ENCODE measurements at regions not wholly inside any gene's neighbourhood (a gene's known extent, or its start where the extent isn't known, plus 50 kb on each side); places are given as distances from the start of the nearest gene placed in this dataset.

GRCh38 chr2:58541511-58541910, 300.4 kb upstream of the FANCL start:
- H3K4me1 Mint-ChIP-seq = no peaks in the 10 kb centered on the region
- Histone ChIP-seq H3K27me3 (replicated peaks in 1 of 4; ENCODE audit: control extremely low read depth in 1 of 4, control insufficient read depth in 3 of 4, insufficient read depth in 4 of 4, low read length in 3 of 4) (no peaks in the 10 kb centered on the region), H3K79me2 (ENCODE audit: control insufficient read depth, insufficient read depth, low read length) (no peaks in the 10 kb centered on the region), H3K9me3 (ENCODE audit: control extremely low read depth in 1 of 3, control insufficient read depth in 2 of 3, insufficient read depth in 1 of 3, low read length in 2 of 3) (no peaks in the 10 kb centered on the region), H3K27ac (ENCODE audit: low read length in 2 of 2) (no peak overlapping the region), H3K4me1 (ENCODE audit: control insufficient read depth in 2 of 2, insufficient read depth in 2 of 2, low read length in 2 of 2) (no peaks in the 10 kb centered on the region), H4K20me1 (ENCODE audit: control insufficient read depth, insufficient read depth, low read length, poor library complexity, severe bottlenecking) (no peaks in the 10 kb centered on the region), H3K36me3 (replicated peaks in 1 of 2; ENCODE audit: control extremely low read depth in 1 of 2, control insufficient read depth in 1 of 2, extremely low read depth in 1 of 2, insufficient read depth in 2 of 2, low read length in 1 of 2) (no peaks in the 10 kb centered on the region), H3K9ac (ENCODE audit: low read length) (no peak overlapping the region), H3K4me2 (replicated peaks; ENCODE audit: low read depth, low read length, poor library complexity, severe bottlenecking) (no peak overlapping the region), H3K4me3 (ENCODE audit: control extremely low read depth in 1 of 5, extremely low read depth in 1 of 5, insufficient read depth in 1 of 5, low read depth in 2 of 5, low read length in 4 of 5) (no peak overlapping the region), H2AFZ (ENCODE audit: insufficient read depth, low read depth, low read length, poor library complexity, severe bottlenecking) (no peak overlapping the region)
- no peak overlapping the region for H3K27ac Mint-ChIP-seq
- H3K4me3 Mint-ChIP-seq = no peak overlapping the region
- ATAC-seq (ENCODE audit: low read depth) = no peak
- H3K27me3 Mint-ChIP-seq = peaks cover 7% of the 10 kb centered on the region
- no peak for DNase-seq
- WGBS (ENCODE audit: insufficient coverage) = no CpG with 5 or more reads among the region's 7 CpGs
- TF ChIP-seq, protein P1, sequence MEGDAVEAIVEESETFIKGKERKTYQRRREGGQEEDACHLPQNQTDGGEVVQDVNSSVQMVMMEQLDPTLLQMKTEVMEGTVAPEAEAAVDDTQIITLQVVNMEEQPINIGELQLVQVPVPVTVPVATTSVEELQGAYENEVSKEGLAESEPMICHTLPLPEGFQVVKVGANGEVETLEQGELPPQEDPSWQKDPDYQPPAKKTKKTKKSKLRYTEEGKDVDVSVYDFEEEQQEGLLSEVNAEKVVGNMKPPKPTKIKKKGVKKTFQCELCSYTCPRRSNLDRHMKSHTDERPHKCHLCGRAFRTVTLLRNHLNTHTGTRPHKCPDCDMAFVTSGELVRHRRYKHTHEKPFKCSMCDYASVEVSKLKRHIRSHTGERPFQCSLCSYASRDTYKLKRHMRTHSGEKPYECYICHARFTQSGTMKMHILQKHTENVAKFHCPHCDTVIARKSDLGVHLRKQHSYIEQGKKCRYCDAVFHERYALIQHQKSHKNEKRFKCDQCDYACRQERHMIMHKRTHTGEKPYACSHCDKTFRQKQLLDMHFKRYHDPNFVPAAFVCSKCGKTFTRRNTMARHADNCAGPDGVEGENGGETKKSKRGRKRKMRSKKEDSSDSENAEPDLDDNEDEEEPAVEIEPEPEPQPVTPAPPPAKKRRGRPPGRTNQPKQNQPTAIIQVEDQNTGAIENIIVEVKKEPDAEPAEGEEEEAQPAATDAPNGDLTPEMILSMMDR (IDR thresholded peaks at IDR 0.05) = no peak
- no peak for TF ChIP-seq EZH2 (IDR thresholded peaks at IDR 0.05; ENCODE audit: borderline replicate concordance, insufficient read depth, low read depth, low read length, poor library complexity, severe bottlenecking)
- intact Hi-C loops (cut with micrococcal nuclease) = no loop called here
- H3K9me3 Mint-ChIP-seq (ENCODE audit: insufficient read depth) = no peaks in the 10 kb centered on the region
- CTCF ChIA-PET = no interaction called here
- POLR2A ChIA-PET = no interaction called here

DNA sequence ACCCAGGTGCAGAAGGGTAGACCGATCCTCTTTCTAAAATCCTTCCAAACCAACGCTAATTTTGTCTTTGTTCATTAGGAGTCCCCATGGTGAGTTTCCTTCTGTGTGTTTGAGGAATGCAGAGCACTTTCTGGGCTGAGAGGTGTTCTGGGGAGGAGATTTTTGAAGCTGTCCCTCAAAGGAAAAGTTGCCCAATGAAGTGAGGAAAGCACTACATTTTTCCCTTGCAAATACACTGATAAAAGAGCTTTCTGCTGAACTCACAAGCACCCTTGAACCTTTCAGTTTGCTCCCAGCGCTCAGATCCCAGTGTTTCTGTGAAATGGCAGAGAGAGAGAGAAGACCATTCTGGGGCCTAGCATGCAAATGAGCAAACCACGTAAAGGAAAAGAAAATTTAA, 299.6 kb upstream of the FANCL start:
- WGBS (ENCODE audit: insufficient coverage) = no CpG with 5 or more reads among the region's 4 CpGs
- Histone ChIP-seq H3K79me2 (ENCODE audit: control insufficient read depth, insufficient read depth, low read length) (no peaks in the 10 kb centered on the region), H3K27ac (ENCODE audit: low read length in 2 of 2) (no peak overlapping the region), H3K9me3 (ENCODE audit: control extremely low read depth in 1 of 3, control insufficient read depth in 2 of 3, insufficient read depth in 1 of 3, low read length in 2 of 3) (no peaks in the 10 kb centered on the region), H3K4me1 (ENCODE audit: control insufficient read depth in 2 of 2, insufficient read depth in 2 of 2, low read length in 2 of 2) (no peaks in the 10 kb centered on the region), H3K9ac (ENCODE audit: low read length) (no peak overlapping the region), H3K27me3 (replicated peaks in 1 of 4; ENCODE audit: control extremely low read depth in 1 of 4, control insufficient read depth in 3 of 4, insufficient read depth in 4 of 4, low read length in 3 of 4) (no peaks in the 10 kb centered on the region), H3K36me3 (replicated peaks in 1 of 2; ENCODE audit: control extremely low read depth in 1 of 2, control insufficient read depth in 1 of 2, extremely low read depth in 1 of 2, insufficient read depth in 2 of 2, low read length in 1 of 2) (no peaks in the 10 kb centered on the region), H4K20me1 (ENCODE audit: control insufficient read depth, insufficient read depth, low read length, poor library complexity, severe bottlenecking) (no peaks in the 10 kb centered on the region), H2AFZ (ENCODE audit: insufficient read depth, low read depth, low read length, poor library complexity, severe bottlenecking) (no peak overlapping the region), H3K4me2 (replicated peaks; ENCODE audit: low read depth, low read length, poor library complexity, severe bottlenecking) (no peak overlapping the region), H3K4me3 (ENCODE audit: control extremely low read depth in 1 of 5, extremely low read depth in 1 of 5, insufficient read depth in 1 of 5, low read depth in 2 of 5, low read length in 4 of 5) (no peak overlapping the region)
- CTCF ChIA-PET = no interaction called here
- H3K27me3 Mint-ChIP-seq = peaks cover 7% of the 10 kb centered on the region
- no peaks in the 10 kb centered on the region for H3K9me3 Mint-ChIP-seq (ENCODE audit: insufficient read depth)
- H3K4me3 Mint-ChIP-seq = no peak overlapping the region
- ATAC-seq (ENCODE audit: low read depth) (no peak), DNase-seq (no peak)
- no peaks in the 10 kb centered on the region for H3K4me1 Mint-ChIP-seq
- no peak for TF ChIP-seq EZH2 (IDR thresholded peaks at IDR 0.05; ENCODE audit: borderline replicate concordance, insufficient read depth, low read depth, low read length, poor library complexity, severe bottlenecking)
- TF ChIP-seq, protein P1 (IDR thresholded peaks at IDR 0.05) = no peak
- H3K27ac Mint-ChIP-seq = no peak overlapping the region
- POLR2A ChIA-PET = no interaction called here
- intact Hi-C loops (cut with micrococcal nuclease) = no loop called here
